MG63 (cell line): ENCODE measurements at regions not wholly inside any gene's neighbourhood (a gene's known extent, or its start where the extent isn't known, plus 50 kb on each side); places are given as distances from the start of the nearest gene placed in this dataset.
"Not testable (repeated sequence)": the region's sequence is repeated elsewhere in the genome, so short reads cannot be mapped to it uniquely, and the experiment has no call there.

Experiments used
- DNase-seq: peaks from one replicate; pipeline ENCODE4 v3.0.0-alpha.2; 2020
- H3K27me3 ChIP-seq: fragments of 250-450 bp; sonication (Bioruptor Pico); 2 replicates; pipeline ENCODE4 v1.5.1; 2020; ENCODE audit warnings: mild to moderate bottlenecking, moderate library complexity
- H3K36me3 ChIP-seq: fragments of 250-450 bp; sonication (Bioruptor Pico); 2 replicates; pipeline ENCODE4 v1.5.1; 2020; ENCODE audit warnings: mild to moderate bottlenecking, moderate library complexity
- H3K4me3 ChIP-seq: fragments of 250-450 bp; sonication (Bioruptor Pico); 2 replicates; pipeline ENCODE4 v1.5.1; 2020; ENCODE audit warnings: mild to moderate bottlenecking, moderate library complexity
- H3K9me3 ChIP-seq: fragments of 250-450 bp; sonication (Bioruptor Pico); 2 replicates; pipeline ENCODE4 v1.5.1; 2020; ENCODE audit warnings: mild to moderate bottlenecking, moderate library complexity

DNA sequence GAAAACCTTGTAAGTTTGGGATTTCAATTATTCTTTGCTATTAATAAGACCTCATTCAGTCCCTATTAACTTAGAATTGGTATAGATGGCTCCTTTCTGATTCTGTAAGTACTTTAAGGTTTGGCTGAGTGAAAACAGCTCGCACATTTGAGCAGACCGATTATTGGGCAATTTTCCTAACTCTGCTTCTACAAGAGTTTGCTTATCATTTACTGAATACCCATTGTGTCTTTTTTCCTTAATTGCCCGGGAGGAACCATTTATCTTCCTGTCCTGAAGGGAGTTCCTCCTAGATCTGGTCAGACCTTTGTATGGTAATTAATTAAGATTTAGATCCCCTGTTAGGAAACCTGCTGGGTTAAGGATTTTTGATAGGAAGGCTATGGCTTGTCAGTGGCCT lies 92.8 kb downstream of the EBLN2 start:
- H3K36me3 ChIP-seq, H3K4me3 ChIP-seq, H3K27me3 ChIP-seq, H3K9me3 ChIP-seq, DNase-seq: not testable (repeated sequence)

GRCh38 chr3:73155441-73155840 lies 94.0 kb downstream of the EBLN2 start:
- H3K27me3 ChIP-seq, H3K4me3 ChIP-seq, H3K9me3 ChIP-seq, H3K36me3 ChIP-seq, DNase-seq: not testable (repeated sequence)

DNA sequence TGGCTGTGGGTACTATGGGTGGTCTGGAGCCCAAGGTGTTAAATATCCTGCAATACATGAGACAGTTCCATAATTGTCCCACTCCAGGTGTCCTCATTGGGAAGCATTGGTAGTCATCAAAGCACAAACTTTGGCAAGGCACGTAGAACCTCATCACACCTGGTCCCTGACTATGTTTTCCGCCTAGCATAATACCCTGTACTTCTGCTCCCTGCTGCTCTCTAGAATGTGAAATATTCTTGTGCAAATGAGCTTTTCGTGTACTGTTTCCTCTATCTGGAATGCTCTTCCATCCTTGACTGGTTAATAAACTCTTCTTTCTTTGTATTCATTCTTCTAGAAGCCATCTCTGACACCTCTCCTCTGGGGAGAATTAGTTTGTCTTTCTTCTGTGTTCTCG lies 103.2 kb downstream of the EBLN2 start:
- no peak for DNase-seq
- no peaks in the 10 kb centered on the region for H3K9me3 ChIP-seq
- no peaks in the 10 kb centered on the region for H3K27me3 ChIP-seq
- H3K36me3 ChIP-seq = no peaks in the 10 kb centered on the region
- no peak overlapping the region for H3K4me3 ChIP-seq

DNA sequence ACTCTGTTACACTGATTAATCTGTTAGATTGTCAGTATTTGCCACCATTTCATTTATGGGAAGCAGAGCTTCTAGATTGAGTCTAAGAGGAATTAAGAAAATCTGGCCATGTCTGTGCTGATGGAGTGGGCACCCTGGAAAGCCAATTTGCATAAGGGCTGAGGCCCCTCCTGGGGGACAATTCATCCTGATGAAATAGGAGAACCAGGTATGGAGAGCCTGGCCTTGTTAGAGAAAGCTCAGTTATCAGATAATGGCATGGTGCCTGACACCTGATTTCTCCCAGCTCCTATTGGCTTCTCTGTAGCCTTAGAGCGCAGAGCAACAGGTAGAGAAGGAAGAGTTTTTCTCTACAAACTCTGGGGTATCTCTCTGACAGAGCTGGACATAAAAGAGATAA lies 114.2 kb downstream of the EBLN2 start:
- no peaks in the 10 kb centered on the region for H3K36me3 ChIP-seq
- H3K9me3 ChIP-seq = no peaks in the 10 kb centered on the region
- H3K27me3 ChIP-seq = no peaks in the 10 kb centered on the region
- no peak overlapping the region for H3K4me3 ChIP-seq
- no peak for DNase-seq

GRCh38 chr3:73176941-73177340 lies 115.5 kb downstream of the EBLN2 start:
- Histone ChIP-seq H3K36me3 (no peaks in the 10 kb centered on the region), H3K27me3 (no peaks in the 10 kb centered on the region), H3K4me3 (no peak overlapping the region), H3K9me3 (no peaks in the 10 kb centered on the region)
- DNase-seq = no peak

DNA sequence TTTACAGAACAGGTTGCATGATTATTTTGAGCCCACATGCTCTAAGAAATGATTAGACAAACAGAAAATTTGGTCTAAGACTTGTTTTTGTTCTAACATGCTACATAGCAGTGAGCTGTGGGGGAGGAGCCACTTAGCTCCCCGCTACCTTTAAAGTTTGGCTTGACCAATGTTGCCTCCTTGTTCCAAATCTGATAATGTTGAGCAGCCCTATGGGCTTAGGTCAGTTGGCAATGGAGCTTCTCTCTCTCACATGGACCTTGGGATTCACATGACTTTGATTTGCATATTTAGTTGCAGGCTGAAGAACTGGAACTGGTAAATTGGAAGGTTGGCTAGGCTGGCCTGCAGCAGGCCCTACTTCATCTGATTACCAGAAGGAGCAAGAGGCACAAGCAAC lies 116.4 kb downstream of the EBLN2 start:
- Histone ChIP-seq H3K36me3 (no peaks in the 10 kb centered on the region), H3K9me3 (no peaks in the 10 kb centered on the region), H3K4me3 (no peak overlapping the region), H3K27me3 (no peaks in the 10 kb centered on the region)
- no peak for DNase-seq

GRCh38 chr3:73179601-73180000 lies 118.1 kb downstream of the EBLN2 start:
- no peak overlapping the region for H3K4me3 ChIP-seq
- H3K36me3 ChIP-seq = no peaks in the 10 kb centered on the region
- DNase-seq = no peak
- H3K9me3 ChIP-seq = no peaks in the 10 kb centered on the region
- H3K27me3 ChIP-seq = no peaks in the 10 kb centered on the region

GRCh38 chr3:73186741-73187140 lies 125.3 kb downstream of the EBLN2 start:
- Histone ChIP-seq H3K36me3 (no peaks in the 10 kb centered on the region), H3K9me3 (no peaks in the 10 kb centered on the region), H3K4me3 (no peak overlapping the region), H3K27me3 (no peaks in the 10 kb centered on the region)
- DNase-seq = no peak

DNA sequence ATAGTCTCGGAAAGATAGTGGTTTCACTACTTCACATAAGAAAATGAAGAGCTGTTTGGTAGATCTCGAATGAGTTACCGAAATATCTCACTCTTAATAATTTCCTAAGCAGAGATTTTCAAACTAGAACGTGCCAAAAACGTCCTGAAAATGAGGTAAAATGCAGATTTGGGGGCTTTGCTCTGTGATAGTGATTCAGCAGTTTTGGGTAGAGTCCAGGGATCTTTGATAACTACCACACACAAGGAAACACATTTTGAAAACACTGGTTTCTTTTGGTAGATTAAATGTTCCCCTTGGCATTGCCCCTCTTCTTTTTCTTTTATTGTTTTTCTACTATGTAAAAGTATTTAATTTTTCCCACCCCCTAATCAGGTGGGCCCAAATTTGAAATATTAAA lies 125.9 kb downstream of the EBLN2 start:
- H3K36me3 ChIP-seq = no peaks in the 10 kb centered on the region
- no peak for DNase-seq
- H3K9me3 ChIP-seq = no peaks in the 10 kb centered on the region
- H3K27me3 ChIP-seq = no peaks in the 10 kb centered on the region
- H3K4me3 ChIP-seq = no peak overlapping the region

GRCh38 chr3:73188707-73189106 lies 127.2 kb downstream of the EBLN2 start:
- no peaks in the 10 kb centered on the region for H3K36me3 ChIP-seq
- no peak for DNase-seq
- no peak overlapping the region for H3K4me3 ChIP-seq
- no peaks in the 10 kb centered on the region for H3K9me3 ChIP-seq
- H3K27me3 ChIP-seq = no peaks in the 10 kb centered on the region

GRCh38 chr3:73192036-73192738 lies 130.7 kb downstream of the EBLN2 start:
- Histone ChIP-seq H3K9me3 (no peaks in the 10 kb centered on the region), H3K27me3 (no peaks in the 10 kb centered on the region), H3K4me3 (no peak overlapping the region), H3K36me3 (no peaks in the 10 kb centered on the region)
- no peak for DNase-seq

GRCh38 chr3:73193943-73194342 lies 132.5 kb downstream of the EBLN2 start:
- not testable (repeated sequence) for H3K9me3 ChIP-seq, H3K36me3 ChIP-seq, H3K4me3 ChIP-seq, H3K27me3 ChIP-seq, DNase-seq

GRCh38 chr3:73197187-73197586 lies 135.7 kb downstream of the EBLN2 start:
- no peak overlapping the region for H3K4me3 ChIP-seq
- H3K36me3 ChIP-seq = no peaks in the 10 kb centered on the region
- no peaks in the 10 kb centered on the region for H3K27me3 ChIP-seq
- DNase-seq = no peak
- H3K9me3 ChIP-seq = no peaks in the 10 kb centered on the region

- Histone ChIP-seq H3K9me3 (no peaks in the 10 kb centered on the region), H3K36me3 (no peaks in the 10 kb centered on the region), H3K27me3 (no peaks in the 10 kb centered on the region), H3K4me3 (no peak overlapping the region)
- no peak for DNase-seq
Measured at GRCh38 chr3:73203101-73203500, 141.6 kb downstream of the EBLN2 start.

DNA sequence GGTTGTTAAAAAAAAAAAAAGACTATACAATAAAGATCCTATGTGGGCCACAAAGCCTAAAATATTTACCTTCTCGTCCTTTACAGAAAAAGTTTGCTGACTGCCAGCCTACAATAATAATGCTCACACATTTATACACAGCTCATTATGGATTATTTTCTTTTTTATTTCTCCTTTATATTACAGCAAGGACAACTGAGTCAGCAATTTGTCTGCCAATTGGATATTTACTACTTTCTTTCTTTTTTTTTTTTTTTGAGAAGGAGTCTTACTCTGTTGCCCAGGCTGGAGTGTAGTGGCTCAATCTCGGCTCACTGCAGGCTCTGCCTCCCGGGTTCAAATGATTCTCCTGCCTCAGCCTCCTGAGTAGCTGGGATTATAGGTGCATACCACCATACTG lies 142.2 kb downstream of the EBLN2 start:
- Histone ChIP-seq H3K27me3 (no peaks in the 10 kb centered on the region), H3K9me3 (no peaks in the 10 kb centered on the region), H3K36me3 (no peaks in the 10 kb centered on the region), H3K4me3 (no peak overlapping the region)
- DNase-seq = no peak

GRCh38 chr3:73204841-73205240 lies 143.4 kb downstream of the EBLN2 start:
- H3K36me3 ChIP-seq = no peaks in the 10 kb centered on the region
- no peak overlapping the region for H3K4me3 ChIP-seq
- no peaks in the 10 kb centered on the region for H3K27me3 ChIP-seq
- DNase-seq = no peak
- H3K9me3 ChIP-seq = no peaks in the 10 kb centered on the region

DNA sequence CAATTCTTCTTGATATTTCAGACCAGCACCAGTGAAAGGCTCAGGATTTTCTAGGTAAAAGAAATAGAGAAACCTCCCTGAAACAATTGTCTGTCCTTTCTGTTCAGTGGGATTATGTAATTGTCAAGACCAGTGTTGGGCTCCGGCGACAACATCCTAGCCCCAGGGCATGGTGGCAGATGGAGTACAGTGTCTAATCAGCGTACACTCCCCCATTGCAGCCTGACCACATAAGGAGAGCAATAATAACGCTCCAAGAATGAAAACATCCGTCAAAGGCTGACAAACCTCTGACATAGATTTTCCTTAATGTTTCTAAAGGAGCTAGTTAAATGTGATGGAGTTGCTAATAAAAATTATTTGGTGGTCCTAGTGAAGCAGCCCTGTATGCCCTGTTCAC lies 144.6 kb downstream of the EBLN2 start:
- H3K36me3 ChIP-seq = no peaks in the 10 kb centered on the region
- H3K4me3 ChIP-seq = no peak overlapping the region
- DNase-seq = no peak
- no peaks in the 10 kb centered on the region for H3K27me3 ChIP-seq
- no peaks in the 10 kb centered on the region for H3K9me3 ChIP-seq

DNA sequence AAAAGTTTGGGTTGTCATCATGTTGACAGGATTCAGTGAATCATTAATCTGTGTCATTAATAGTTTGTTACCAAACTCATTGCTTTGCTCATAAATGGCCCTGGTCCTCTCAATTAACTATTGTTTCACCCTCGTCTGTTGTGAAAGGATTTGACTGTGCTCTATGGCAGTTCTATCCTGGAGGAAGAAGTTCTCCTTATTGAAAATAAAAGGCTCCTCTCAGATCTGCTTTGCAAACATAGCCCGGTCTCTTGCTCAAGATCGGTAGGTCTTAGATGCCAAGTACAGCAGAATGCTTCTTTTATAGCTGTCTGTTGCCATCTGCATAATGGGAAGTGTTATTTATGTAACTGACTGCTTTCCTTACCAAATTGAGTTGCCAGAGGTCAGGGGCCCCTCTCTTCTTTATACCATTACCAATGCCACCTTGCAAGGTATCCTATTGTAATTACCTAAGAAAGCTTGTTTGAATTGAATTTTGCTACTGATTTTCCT lies 146.5 kb downstream of the EBLN2 start:
- no peak overlapping the region for H3K4me3 ChIP-seq
- H3K36me3 ChIP-seq = no peaks in the 10 kb centered on the region
- no peaks in the 10 kb centered on the region for H3K27me3 ChIP-seq
- no peak for DNase-seq
- no peaks in the 10 kb centered on the region for H3K9me3 ChIP-seq

GRCh38 chr3:73210759-73211158 lies 149.3 kb downstream of the EBLN2 start:
- no peaks in the 10 kb centered on the region for H3K27me3 ChIP-seq
- DNase-seq = no peak
- H3K4me3 ChIP-seq = no peak overlapping the region
- no peaks in the 10 kb centered on the region for H3K36me3 ChIP-seq
- H3K9me3 ChIP-seq = no peaks in the 10 kb centered on the region
